SK-N-SH (cell line): ENCODE measurements at regions not wholly inside any gene's neighbourhood (a gene's known extent, or its start where the extent isn't known, plus 50 kb on each side); places are given as distances from the start of the nearest gene placed in this dataset.

Source experiments
- CTCF ChIA-PET: fragments of 300-600, 350-600 bp; formaldehyde crosslinking; extraction: SDS; loops from one replicate; lab custom pipeline; 2021; lab: Yijun Ruan, JAX
- POLR2A ChIA-PET: fragments of 350-600 bp; sonication (Branson Sonifier 250); formaldehyde crosslinking; extraction: SDS; loops from one replicate; lab custom pipeline; 2020; ENCODE audit warnings: antibody characterized with exemption, inconsistent platforms; lab: Yijun Ruan, JAX
- DNase-seq: peaks from one replicate; pipeline ENCODE4 v3.0.0; 2012
- H2AFZ ChIP-seq: fragments of 200-600 bp; sonication (generic); 2 replicates; pipeline ENCODE4 v1.8.1; 2016; ENCODE audit warnings: antibody characterized with exemption, mild to moderate bottlenecking, low read depth
- H3F3A ChIP-seq: fragments of 200-600 bp; sonication (generic); replicated peaks from 2 replicates; pipeline ENCODE3; 2016; ENCODE audit warnings: antibody characterized with exemption, mild to moderate bottlenecking; ENCODE audit not compliant: insufficient read depth
- H3K27ac ChIP-seq, 2 experiments: fragments of 200-500 bp in 1 of 2; fragments of 200-600 bp in 1 of 2; sonication (Bioruptor generic) in 1 of 2; sonication (generic), shearing (Covaris generic) in 1 of 2; 2 replicates each; pipeline versions ENCODE4 v1.5.1 to v1.6.1; 2014 to 2016; ENCODE audit warnings: low read depth in 2 of 2, inconsistent platforms in 1 of 2, low read length in 1 of 2, mild to moderate bottlenecking in 1 of 2, mixed read lengths in 1 of 2
- H3K27me3 ChIP-seq: fragments of 200-600 bp; sonication (generic), shearing (Covaris generic); 2 replicates; pipeline ENCODE4 v1.6.1; 2016; ENCODE audit warnings: mixed run types; ENCODE audit not compliant: insufficient read depth
- H3K36me3 ChIP-seq, 2 experiments: fragments of 200-500 bp in 1 of 2; fragments of 200-600 bp in 1 of 2; sonication (Bioruptor generic) in 1 of 2; sonication (generic) in 1 of 2; replicated peaks in 1 of 2; 2 replicates each; pipeline versions ENCODE3 to v1.5.1; 2014 to 2016; ENCODE audit warnings: low read length in 1 of 2, mild to moderate bottlenecking in 1 of 2; ENCODE audit not compliant: insufficient read depth in 2 of 2, control insufficient read depth in 1 of 2
- H3K4me1 ChIP-seq, 2 experiments: fragments of 200-500 bp in 1 of 2; fragments of 200-600 bp in 1 of 2; sonication (Bioruptor generic) in 1 of 2; sonication (generic), shearing (Covaris generic) in 1 of 2; 2 replicates each; pipeline versions ENCODE4 v1.5.1 to v1.6.1; 2014 to 2016; ENCODE audit warnings: low read depth in 1 of 2, low read length in 1 of 2, mixed run types in 1 of 2; ENCODE audit not compliant: insufficient read depth in 2 of 2, control insufficient read depth in 1 of 2
- H3K4me2 ChIP-seq: fragments of 200-600 bp; sonication (generic), shearing (Covaris generic); 2 replicates; pipeline ENCODE4 v1.6.1; 2017; ENCODE audit warnings: mixed run types
- H3K4me3 ChIP-seq, 2 experiments: fragments of 200-500 bp in 1 of 2; fragments of 200-600 bp in 1 of 2; sonication (Bioruptor generic) in 1 of 2; sonication (generic), shearing (Covaris generic) in 1 of 2; 2 replicates each; pipeline versions ENCODE4 v1.5.1 to v1.8.1; 2014 to 2016; ENCODE audit warnings: low read depth in 2 of 2, inconsistent platforms in 1 of 2, low read length in 1 of 2, mild to moderate bottlenecking in 1 of 2, mixed read lengths in 1 of 2, moderate library complexity in 1 of 2
- H3K79me2 ChIP-seq: fragments of 200-600 bp; sonication (generic); 2 replicates; pipeline ENCODE4 v1.8.1; 2017; ENCODE audit warnings: mild to moderate bottlenecking; ENCODE audit not compliant: insufficient read depth
- H3K9ac ChIP-seq: fragments of 200-600 bp; sonication (generic); 2 replicates; pipeline ENCODE4 v1.6.1; 2017; ENCODE audit warnings: mixed run types
- H3K9me2 ChIP-seq: fragments of 200-600 bp; sonication (generic); 2 replicates; pipeline ENCODE4 v1.6.1; 2017; ENCODE audit warnings: mixed run types
- H3K9me3 ChIP-seq: fragments of 200-600 bp; sonication (generic); 2 replicates; pipeline ENCODE4 v1.6.1; 2017; ENCODE audit warnings: mixed run types, mild to moderate bottlenecking, moderate library complexity
- H4K20me1 ChIP-seq: fragments of 200-600 bp; sonication (generic); 2 replicates; pipeline ENCODE4 v1.6.1; 2017; ENCODE audit warnings: mild to moderate bottlenecking, mixed run types; ENCODE audit not compliant: insufficient read depth
- EP300 ChIP-seq, 2 experiments: IDR thresholded peaks; 2 replicates each; pipeline versions ENCODE4 v1.4.0 to v1.6.1; 2012; ENCODE audit warnings: borderline replicate concordance in 1 of 2, low read depth in 1 of 2, low read length in 1 of 2
- IRF3 ChIP-seq: fragments of 150-350 bp; IDR thresholded peaks from 2 replicates; pipeline ENCODE4 v1.6.1; 2016; ENCODE audit warnings: mild to moderate bottlenecking, low read depth, low read length
- JUND ChIP-seq: IDR thresholded peaks from 2 replicates; pipeline ENCODE4 v1.4.0; 2012
- MAX ChIP-seq: IDR thresholded peaks from 2 replicates; pipeline ENCODE4 v1.4.0; 2012; ENCODE audit warnings: low read depth
- MXI1 ChIP-seq: IDR thresholded peaks from 2 replicates; pipeline ENCODE4 v1.6.1; 2012; ENCODE audit warnings: mild to moderate bottlenecking, low read depth, low read length, improper control_type of control experiment
- PBX3 ChIP-seq: IDR thresholded peaks from 2 replicates; pipeline ENCODE4; 2012
- RAD21 ChIP-seq: IDR thresholded peaks from 2 replicates; pipeline ENCODE4 v1.6.1; 2012; ENCODE audit warnings: mild to moderate bottlenecking, low read length
- RFX5 ChIP-seq: IDR thresholded peaks from 2 replicates; pipeline ENCODE4 v1.6.1; 2012; ENCODE audit warnings: mild to moderate bottlenecking, improper control_type of control experiment, low read length
- RXRA ChIP-seq: IDR thresholded peaks from 2 replicates; pipeline ENCODE4 v1.4.0; 2012; ENCODE audit warnings: low read depth, mild to moderate bottlenecking, borderline replicate concordance
- SIN3A ChIP-seq: IDR thresholded peaks from 2 replicates; pipeline ENCODE4 v1.6.1; 2012; ENCODE audit warnings: low read depth, mild to moderate bottlenecking, low read length, moderate library complexity, borderline replicate concordance
- TAF1 ChIP-seq: IDR thresholded peaks from 2 replicates; pipeline ENCODE4 v1.6.1; 2012; ENCODE audit warnings: low read depth, mild to moderate bottlenecking, low read length, moderate library complexity, borderline replicate concordance
- USF1 ChIP-seq: IDR thresholded peaks from 2 replicates; pipeline ENCODE4 v1.4.0; 2012; ENCODE audit warnings: low read depth, borderline replicate concordance
- ZBTB33 ChIP-seq: IDR thresholded peaks from 2 replicates; pipeline ENCODE4 v1.4.0; 2012; ENCODE audit warnings: low read depth, borderline replicate concordance
- WGBS: methylation state at CpG from one replicate; pipeline ENCODE4 v1.1.6; 2017; ENCODE audit warnings: low lambda C conversion rate; 5-methylcytosine and 5-hydroxymethylcytosine counted together

GRCh38 chr5:91849069-91849468, 466.0 kb upstream of the ARRDC3 start:
- peaks cover 16 to 21% of the 10 kb centered on the region in 2 experiments for H3K4me1 ChIP-seq
- ChIA-PET POLR2A (no interaction called here), CTCF (no interaction called here)
- no peak for TF ChIP-seq PBX3
- TF ChIP-seq RXRA = no peak
- TF ChIP-seq JUND = no peak
- TF ChIP-seq ZBTB33 = no peak
- TF ChIP-seq TAF1 = no peak
- TF ChIP-seq MXI1 = no peak
- no peak for TF ChIP-seq IRF3
- TF ChIP-seq USF1 = no peak
- TF ChIP-seq EP300 (IDR thresholded peaks at IDR 0.05; ENCODE audit: borderline replicate concordance in 1 of 2, low read depth in 1 of 2, low read length in 1 of 2) = no peak
- TF ChIP-seq RFX5 = no peak
- TF ChIP-seq RAD21 = no peak
- TF ChIP-seq SIN3A = no peak
- no peak for TF ChIP-seq MAX
- H3K9me3 ChIP-seq = no peaks in the 10 kb centered on the region
- no peaks in the 10 kb centered on the region for H3K36me3 ChIP-seq
- no peak for DNase-seq
- H3F3A ChIP-seq = peaks cover 18% of the 10 kb centered on the region
- no peak overlapping the region for H3K9ac ChIP-seq
- WGBS = 87% methylated on average over 3 of the region's 3 CpGs
- peak overlapping the region; percentile 68 to 79; a peak in 3 of 4 replicates for H3K27ac ChIP-seq
- no peak overlapping the region for H3K4me3 ChIP-seq
- no peaks in the 10 kb centered on the region for H3K79me2 ChIP-seq
- peak overlapping the region; percentile 22; the same call in 1 of the 2 replicates for H3K4me2 ChIP-seq
- no peaks in the 10 kb centered on the region for H4K20me1 ChIP-seq
- no peaks in the 10 kb centered on the region for H3K9me2 ChIP-seq
- no peaks in the 10 kb centered on the region for H3K27me3 ChIP-seq
- H2AFZ ChIP-seq = peak overlapping the region; percentile 53; the same call in 1 of the 2 replicates
